B cell (primary cell): ENCODE measurements at regions not wholly inside any gene's neighbourhood (a gene's known extent, or its start where the extent isn't known, plus 50 kb on each side); places are given as distances from the start of the nearest gene placed in this dataset.
"Not testable (repeated sequence)": the region's sequence is repeated elsewhere in the genome, so short reads cannot be mapped to it uniquely, and the experiment has no call there.

Experiments used
- EZH2 ChIP-seq: IDR thresholded peaks from 2 replicates; pipeline ENCODE4 v1.6.1; 2012; ENCODE audit warnings: borderline replicate concordance, low read depth, mild to moderate bottlenecking, moderate library complexity, low read length; ENCODE audit not compliant: insufficient read depth, poor library complexity, severe bottlenecking
- TF ChIP-seq, protein P1 (sequence below): fragments of 200-600 bp; IDR thresholded peaks from one replicate; pipeline ENCODE4 v1.8.0; 2022; ENCODE audit warnings: antibody characterized with exemption, mild to moderate bottlenecking

DNA sequence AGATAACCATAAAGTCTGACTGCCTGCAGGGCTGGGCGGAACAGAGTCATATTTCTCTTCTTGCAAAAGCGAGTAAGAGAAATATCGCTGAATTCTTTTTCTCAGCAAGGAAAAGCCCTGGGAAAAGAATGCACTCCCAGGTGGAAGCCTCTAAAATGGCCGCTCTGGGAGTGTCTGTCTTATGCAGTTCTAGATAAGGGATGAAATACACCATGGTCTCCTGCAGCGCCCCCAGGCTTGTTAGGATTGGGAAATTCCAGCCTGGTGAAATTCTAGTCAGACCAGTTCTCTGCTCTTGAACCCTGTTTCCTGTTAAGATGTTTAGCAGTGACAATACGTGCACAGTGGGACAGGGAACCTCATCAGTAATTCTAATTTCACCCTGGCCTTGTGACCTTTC is 362.2 kb downstream of the GJA1 start:
- TF ChIP-seq, protein P1, sequence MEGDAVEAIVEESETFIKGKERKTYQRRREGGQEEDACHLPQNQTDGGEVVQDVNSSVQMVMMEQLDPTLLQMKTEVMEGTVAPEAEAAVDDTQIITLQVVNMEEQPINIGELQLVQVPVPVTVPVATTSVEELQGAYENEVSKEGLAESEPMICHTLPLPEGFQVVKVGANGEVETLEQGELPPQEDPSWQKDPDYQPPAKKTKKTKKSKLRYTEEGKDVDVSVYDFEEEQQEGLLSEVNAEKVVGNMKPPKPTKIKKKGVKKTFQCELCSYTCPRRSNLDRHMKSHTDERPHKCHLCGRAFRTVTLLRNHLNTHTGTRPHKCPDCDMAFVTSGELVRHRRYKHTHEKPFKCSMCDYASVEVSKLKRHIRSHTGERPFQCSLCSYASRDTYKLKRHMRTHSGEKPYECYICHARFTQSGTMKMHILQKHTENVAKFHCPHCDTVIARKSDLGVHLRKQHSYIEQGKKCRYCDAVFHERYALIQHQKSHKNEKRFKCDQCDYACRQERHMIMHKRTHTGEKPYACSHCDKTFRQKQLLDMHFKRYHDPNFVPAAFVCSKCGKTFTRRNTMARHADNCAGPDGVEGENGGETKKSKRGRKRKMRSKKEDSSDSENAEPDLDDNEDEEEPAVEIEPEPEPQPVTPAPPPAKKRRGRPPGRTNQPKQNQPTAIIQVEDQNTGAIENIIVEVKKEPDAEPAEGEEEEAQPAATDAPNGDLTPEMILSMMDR = not testable (repeated sequence)
- TF ChIP-seq EZH2 = not testable (repeated sequence)
